ENCODE measurements at regions not wholly inside any gene's neighbourhood (a gene's known extent, or its start where the extent isn't known, plus 50 kb on each side); places are given as distances from the start of the nearest gene placed in this dataset.
"Not testable (repeated sequence)": the region's sequence is repeated elsewhere in the genome, so short reads cannot be mapped to it uniquely, and the experiment has no call there.

GRCh38 chr12:94863321-94864035, 140.0 kb downstream of the NDUFA12 start:
- no peak for DNase-seq (ENCODE audit: low read depth in 4 of 4, low spot score in 2 of 4)

GRCh38 chr12:94862421-94862820, 141.1 kb downstream of the NDUFA12 start:
- no peak for DNase-seq (ENCODE audit: low read depth in 4 of 4, low spot score in 2 of 4)

GRCh38 chr12:94856324-94856723, 147.2 kb downstream of the NDUFA12 start:
- DNase-seq (ENCODE audit: low read depth in 4 of 4, low spot score in 2 of 4) = no peak

DNA sequence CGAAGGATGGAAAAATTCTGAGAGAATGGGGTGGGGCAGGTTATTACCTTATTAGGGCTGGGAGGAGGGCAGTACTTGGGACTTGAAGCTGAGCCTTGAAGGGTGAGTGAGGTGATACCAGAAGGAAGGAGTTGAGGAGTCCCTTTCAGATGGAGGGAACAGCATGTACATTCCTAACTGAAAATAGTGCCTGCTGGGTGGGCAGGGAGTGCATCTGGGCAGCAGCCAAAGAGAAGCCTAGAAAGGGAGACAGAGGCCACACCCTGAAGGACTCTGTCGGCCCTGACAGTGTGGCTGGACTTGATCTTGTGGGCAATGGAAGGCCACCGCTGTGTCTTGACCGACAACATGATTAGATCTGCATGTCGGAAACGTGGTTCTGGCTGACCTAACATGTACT, 147.6 kb downstream of the NDUFA12 start:
- no peak for DNase-seq (ENCODE audit: low read depth in 4 of 4, low spot score in 2 of 4)

DNA sequence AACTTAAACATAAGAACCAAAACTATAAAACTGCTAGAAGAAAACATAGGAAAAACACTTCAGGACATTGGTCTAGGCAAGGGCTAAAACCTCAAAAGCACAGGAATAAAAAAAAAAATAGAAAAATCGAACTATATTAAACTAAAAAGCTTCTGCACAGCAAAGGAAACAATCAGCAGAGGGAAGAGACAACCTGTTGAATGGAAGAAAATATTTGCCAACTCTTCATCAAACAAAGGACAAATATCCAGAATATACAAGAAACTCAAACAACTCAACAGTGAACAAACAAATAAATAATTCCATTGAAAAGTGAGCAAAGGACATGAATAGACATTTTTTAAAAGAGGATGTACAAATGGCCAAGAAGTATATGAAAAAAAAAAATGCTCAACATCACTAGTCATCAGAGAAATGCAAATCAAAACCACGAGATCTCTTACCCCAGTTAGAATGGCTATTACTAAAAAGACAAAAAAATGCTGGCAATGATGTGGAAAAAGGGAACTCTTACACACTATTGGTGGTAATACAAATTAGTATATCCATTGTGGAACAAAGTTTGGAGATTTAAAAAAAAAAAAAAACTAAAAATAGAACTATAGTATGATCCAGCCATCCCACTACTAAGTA, 152.0 kb downstream of the NDUFA12 start:
- DNase-seq (ENCODE audit: low read depth in 4 of 4, low spot score in 2 of 4) = no peak

DNA sequence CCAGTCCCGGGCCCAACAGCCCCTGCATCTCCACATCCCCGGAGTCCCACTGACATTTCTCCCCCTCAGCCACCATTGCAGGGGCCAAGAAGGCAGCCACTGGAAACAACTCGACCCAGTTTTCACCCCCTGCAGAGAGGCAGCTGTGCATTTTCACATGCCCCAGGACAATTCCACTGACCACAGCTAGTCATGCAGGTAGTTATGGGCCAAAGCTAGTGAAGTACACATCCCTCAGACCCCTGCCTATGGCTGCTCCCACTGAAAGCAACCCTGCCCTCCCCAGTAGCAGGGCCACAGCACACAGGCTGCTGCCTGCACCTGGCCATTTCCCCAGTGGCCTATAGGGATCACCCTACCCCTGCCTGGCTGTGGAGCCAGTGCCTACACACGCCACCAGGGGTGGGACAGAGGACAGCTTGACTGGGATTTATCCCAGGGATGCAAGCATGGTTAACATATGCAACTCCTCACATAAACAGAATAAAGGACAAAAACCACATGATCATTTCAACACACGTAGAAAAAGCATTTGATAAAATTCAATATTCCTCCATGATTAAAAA, 154.0 kb downstream of the NDUFA12 start:
- no peak for DNase-seq (ENCODE audit: low read depth in 4 of 4, low spot score in 2 of 4)

DNA sequence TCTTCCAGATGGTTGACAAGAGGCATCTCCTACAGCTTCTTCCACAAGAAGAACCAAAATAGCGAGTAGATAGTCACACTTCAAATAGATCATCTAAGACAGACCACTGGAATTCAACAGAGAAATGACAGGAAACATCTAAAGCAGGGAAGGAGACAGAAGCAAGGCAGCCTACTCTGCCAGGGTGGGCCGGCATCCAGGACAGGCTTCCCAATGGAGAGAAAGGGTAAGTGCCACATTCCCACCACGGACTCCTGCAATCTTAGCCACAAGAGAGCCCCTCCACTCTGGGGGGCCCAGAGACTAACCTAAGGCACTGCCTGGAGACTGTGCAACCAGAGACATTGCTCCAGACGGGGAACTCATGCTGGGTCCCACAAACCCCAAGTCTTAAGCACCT, 154.5 kb downstream of the NDUFA12 start:
- no peak for DNase-seq (ENCODE audit: low read depth in 4 of 4, low spot score in 2 of 4)

- DNase-seq (ENCODE audit: low read depth in 4 of 4, low spot score in 2 of 4) = no peak
Measured at GRCh38 chr12:94845110-94845509, 158.4 kb downstream of the NDUFA12 start.

GRCh38 chr12:94844452-94844851, 159.0 kb downstream of the NDUFA12 start:
- DNase-seq (ENCODE audit: low read depth in 4 of 4, low spot score in 2 of 4) = no peak

DNA sequence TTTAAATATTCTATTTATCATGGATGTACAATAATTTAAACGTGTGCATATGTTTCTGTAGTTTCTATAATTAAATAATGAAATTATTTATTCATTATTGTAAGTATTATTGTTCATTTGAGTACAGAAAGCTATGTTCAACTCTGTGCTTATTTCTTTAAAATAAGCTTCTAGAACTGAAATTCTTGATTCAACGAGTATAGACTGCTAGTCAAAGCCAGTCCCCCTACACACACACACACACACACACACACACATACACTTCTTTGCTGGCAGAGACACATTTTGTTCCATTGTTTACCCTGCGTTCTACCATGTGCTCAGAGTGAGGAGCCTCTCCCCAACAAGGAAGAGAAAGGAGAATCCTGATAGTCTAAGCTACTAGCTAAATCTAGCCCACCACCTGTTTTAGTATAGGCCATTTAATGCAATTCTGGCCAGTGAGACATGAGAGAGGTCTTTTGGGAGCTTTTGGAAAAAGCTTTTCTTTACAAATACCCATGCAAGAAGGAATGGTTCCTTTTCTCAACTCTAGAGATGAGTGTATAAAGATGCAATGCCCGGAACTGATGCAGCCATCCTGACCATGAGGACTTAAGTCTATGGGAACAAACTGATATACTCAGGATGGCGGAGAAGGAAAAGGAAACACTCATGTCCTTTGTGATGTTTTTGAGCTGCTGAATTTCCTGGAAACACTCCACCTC, 161.4 kb downstream of the NDUFA12 start:
- no peak for DNase-seq (ENCODE audit: low read depth in 4 of 4, low spot score in 2 of 4)

- no peak for DNase-seq (ENCODE audit: low read depth in 4 of 4, low spot score in 2 of 4)
Measured at GRCh38 chr12:94841177-94841576, 162.3 kb downstream of the NDUFA12 start.

DNA sequence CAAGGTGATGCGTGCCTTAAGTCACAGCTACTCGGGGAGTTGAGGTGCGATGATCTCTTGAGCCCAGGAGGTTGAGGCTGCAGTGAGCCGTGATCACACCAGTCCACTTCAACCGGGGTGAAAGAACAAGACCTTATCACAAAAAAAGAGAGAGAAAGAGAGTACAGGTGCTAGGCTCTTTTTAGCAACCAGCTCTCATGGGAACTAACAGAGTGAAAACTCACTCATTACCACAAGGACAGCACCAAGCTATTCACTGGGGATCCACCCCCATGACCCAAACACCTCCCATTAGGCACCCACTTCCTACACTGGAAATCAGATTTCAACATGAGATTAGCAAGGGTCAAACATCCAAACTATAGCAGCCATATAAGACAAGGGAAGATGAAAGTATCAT, 164.2 kb downstream of the NDUFA12 start:
- no peak for DNase-seq (ENCODE audit: low read depth in 4 of 4, low spot score in 2 of 4)

DNA sequence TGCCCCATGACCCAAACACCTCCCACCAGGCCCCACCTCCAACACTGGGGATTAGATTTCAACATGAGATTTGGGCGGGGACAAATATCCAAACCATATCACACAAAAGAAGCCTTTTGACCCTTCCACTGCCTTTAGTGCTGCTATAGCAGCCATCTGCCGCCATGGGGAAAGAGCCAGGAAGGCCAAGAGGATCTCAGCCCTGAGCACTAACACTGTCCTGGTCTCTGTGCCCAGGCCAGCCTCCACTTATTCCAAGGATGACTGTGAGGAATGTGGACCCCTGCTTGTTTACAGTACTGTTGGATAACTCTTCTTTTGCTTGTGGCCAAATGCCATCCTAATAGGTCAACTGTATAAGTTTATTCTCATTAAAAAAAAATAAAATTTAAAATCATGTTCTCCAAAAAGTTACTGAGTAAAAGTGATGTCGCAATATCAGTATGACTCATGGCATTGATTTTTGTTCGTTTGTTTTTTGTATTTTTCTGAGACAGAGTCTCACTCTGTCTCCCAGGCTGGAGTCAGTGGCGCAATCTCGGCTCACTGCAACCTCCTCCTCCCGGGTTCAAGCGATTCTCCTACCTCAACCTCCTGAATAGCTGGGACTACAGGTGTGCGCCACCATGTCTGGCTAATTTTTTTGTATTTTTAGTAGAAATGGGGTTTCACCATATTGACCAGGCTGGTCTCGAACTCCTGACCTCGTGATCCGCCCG, 166.4 kb downstream of the NDUFA12 start:
- DNase-seq (ENCODE audit: low read depth in 4 of 4, low spot score in 2 of 4) = not testable (repeated sequence)

GRCh38 chr12:94834036-94834625, 169.4 kb downstream of the NDUFA12 start:
- DNase-seq (ENCODE audit: low read depth in 4 of 4, low spot score in 2 of 4) = no peak

DNA sequence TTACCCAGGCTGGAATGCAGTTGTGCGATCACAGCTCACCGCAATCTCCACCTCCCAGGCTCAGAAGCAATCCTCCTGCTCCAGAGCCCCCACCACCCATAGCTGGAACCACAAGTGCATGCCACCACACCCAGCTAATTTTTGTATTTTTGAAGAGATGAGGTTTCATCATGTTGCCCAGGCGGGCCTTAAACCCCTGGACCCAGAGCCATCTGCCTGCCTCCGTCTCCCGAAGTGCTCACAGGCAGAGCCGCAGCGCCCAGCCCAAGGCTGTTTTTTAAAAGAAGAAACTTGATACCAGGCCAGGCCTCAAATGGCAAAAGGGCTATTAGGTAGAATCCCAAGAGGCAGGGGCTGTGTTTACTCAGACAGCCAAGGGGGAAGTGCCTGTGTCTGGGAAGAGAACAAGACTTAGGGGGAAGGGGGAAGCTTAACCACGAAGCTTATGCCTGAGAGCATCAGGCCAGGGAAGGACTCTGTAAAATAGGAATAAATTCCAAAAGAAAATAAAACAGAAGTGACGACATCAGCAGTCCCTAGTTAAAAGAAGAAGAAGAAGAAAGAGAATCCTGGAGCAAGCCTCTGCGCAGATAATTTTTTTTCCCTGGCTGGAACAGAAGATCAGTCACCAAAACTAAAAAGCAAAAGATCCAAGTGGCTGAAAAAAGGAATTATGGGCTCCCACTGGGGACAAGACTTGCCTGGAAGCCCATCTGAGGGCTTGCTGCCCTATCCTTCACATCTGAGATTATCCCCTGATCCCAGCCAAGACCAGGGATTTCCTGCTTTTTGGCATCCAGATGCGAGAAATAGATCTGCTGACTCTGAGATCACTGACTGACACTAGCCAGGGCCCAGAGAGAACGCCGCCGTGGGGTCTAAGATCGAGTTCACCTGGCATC, 170.5 kb downstream of the NDUFA12 start:
- DNase-seq (ENCODE audit: low read depth in 4 of 4, low spot score in 2 of 4) = peak in 2 of 4 donors; percentile 19

DNA sequence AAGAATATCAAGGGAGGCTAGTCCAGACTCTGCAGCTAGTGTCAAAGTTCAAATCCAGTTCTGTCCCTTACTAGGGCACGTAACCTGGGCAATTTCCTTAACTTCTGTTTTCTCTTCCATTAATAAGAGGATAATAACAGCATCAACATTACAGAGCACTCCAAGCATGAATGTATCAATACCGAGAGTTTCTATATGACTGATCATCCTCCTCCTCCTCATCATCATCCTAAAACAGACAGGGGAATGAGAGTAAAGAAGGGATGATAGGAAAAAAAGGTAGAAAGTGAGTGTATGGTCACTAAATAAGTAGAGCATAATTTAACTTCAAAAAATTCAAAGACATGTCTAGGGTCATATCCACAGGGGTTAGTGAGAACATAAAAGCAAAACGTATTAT, 171.4 kb downstream of the NDUFA12 start:
- no peak for DNase-seq (ENCODE audit: low read depth in 4 of 4, low spot score in 2 of 4)

GRCh38 chr12:94831081-94831751, 172.3 kb downstream of the NDUFA12 start:
- DNase-seq (ENCODE audit: low read depth in 4 of 4, low spot score in 2 of 4) = no peak

DNA sequence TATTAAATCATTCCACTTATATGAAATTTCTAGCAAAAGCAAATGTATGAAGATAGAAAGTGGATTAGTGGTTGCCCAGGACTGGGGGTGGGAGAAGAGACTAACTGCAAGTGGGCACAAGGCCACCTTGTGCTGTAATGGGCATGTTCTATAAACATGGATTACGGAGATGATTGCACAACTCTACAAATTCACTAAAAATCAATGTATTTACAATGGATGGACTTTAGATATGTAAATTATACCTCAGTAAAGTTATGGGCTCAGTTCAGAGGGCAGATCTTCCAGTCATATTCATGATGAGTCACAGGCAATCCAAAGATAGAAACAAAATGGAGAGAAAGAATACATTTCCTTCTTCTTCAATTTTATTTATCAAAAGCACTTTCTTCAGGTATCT, 173.9 kb downstream of the NDUFA12 start:
- DNase-seq (ENCODE audit: low read depth in 4 of 4, low spot score in 2 of 4) = no peak

GRCh38 chr12:94819011-94819410, 168.7 kb upstream of the TMCC3 start:
- DNase-seq (ENCODE audit: low read depth in 4 of 4, low spot score in 2 of 4) = no peak
